ENCODE measurements at regions not wholly inside any gene's neighbourhood (a gene's known extent, or its start where the extent isn't known, plus 50 kb on each side); places are given as distances from the start of the nearest gene placed in this dataset.
"Not testable (repeated sequence)": the region's sequence is repeated elsewhere in the genome, so short reads cannot be mapped to it uniquely, and the experiment has no call there.

- peaks cover 21% of the 10 kb centered on the region for H3K9me3 Mint-ChIP-seq
- no peak overlapping the region for H3K27ac Mint-ChIP-seq
- intact Hi-C loops (cut with micrococcal nuclease), result no loop called here
- H3K4me1 Mint-ChIP-seq (ENCODE audit: low read depth), result no peaks in the 10 kb centered on the region
- H3K27me3 Mint-ChIP-seq, result no peaks in the 10 kb centered on the region
- no peaks in the 10 kb centered on the region for H3K36me3 Mint-ChIP-seq (ENCODE audit: low read depth)
- no peak overlapping the region for H3K4me3 Mint-ChIP-seq
Observed at GRCh38 chr12:60191271-60191670, 595.4 kb downstream of the SLC16A7 start.

GRCh38 chr12:60191676-60192359, 596.0 kb downstream of the SLC16A7 start:
- H3K4me3 Mint-ChIP-seq, result no peak overlapping the region
- H3K27ac Mint-ChIP-seq, result no peak overlapping the region
- H3K36me3 Mint-ChIP-seq (ENCODE audit: low read depth), result no peaks in the 10 kb centered on the region
- H3K27me3 Mint-ChIP-seq, result no peaks in the 10 kb centered on the region
- intact Hi-C loops (cut with micrococcal nuclease), result no loop called here
- H3K4me1 Mint-ChIP-seq (ENCODE audit: low read depth), result no peaks in the 10 kb centered on the region
- H3K9me3 Mint-ChIP-seq, result peaks cover 21% of the 10 kb centered on the region

GRCh38 chr12:60194678-60195077, 598.8 kb downstream of the SLC16A7 start:
- no peak overlapping the region for H3K4me3 Mint-ChIP-seq
- intact Hi-C loops (cut with micrococcal nuclease), result no loop called here
- no peaks in the 10 kb centered on the region for H3K4me1 Mint-ChIP-seq (ENCODE audit: low read depth)

GRCh38 chr12:60195483-60195882, 599.7 kb downstream of the SLC16A7 start:
- no peaks in the 10 kb centered on the region for H3K4me1 Mint-ChIP-seq (ENCODE audit: low read depth)

More at GRCh38 chr12:60194678-60195077, 598.8 kb downstream of the SLC16A7 start:
- Mint-ChIP-seq H3K9me3 (peaks cover 18% of the 10 kb centered on the region), H3K27me3 (no peaks in the 10 kb centered on the region), H3K27ac (no peak overlapping the region), H3K36me3 (ENCODE audit: low read depth) (no peaks in the 10 kb centered on the region)

GRCh38 chr12:60196366-60196765, 600.5 kb downstream of the SLC16A7 start:
- Mint-ChIP-seq H3K4me3 (no peak overlapping the region), H3K9me3 (peaks cover 2% of the 10 kb centered on the region), H3K27ac (no peak overlapping the region), H3K36me3 (ENCODE audit: low read depth) (no peaks in the 10 kb centered on the region), H3K4me1 (ENCODE audit: low read depth) (no peaks in the 10 kb centered on the region), H3K27me3 (no peaks in the 10 kb centered on the region)
- intact Hi-C loops (cut with micrococcal nuclease), result no loop called here

More at GRCh38 chr12:60195483-60195882, 599.7 kb downstream of the SLC16A7 start:
- Mint-ChIP-seq H3K36me3 (ENCODE audit: low read depth) (no peaks in the 10 kb centered on the region), H3K9me3 (peaks cover 10% of the 10 kb centered on the region), H3K27me3 (no peaks in the 10 kb centered on the region), H3K27ac (no peak overlapping the region), H3K4me3 (no peak overlapping the region)
- intact Hi-C loops (cut with micrococcal nuclease), result no loop called here

GRCh38 chr12:60197589-60197988, 601.8 kb downstream of the SLC16A7 start:
- Mint-ChIP-seq H3K9me3 (peaks cover 3% of the 10 kb centered on the region), H3K36me3 (ENCODE audit: low read depth) (no peaks in the 10 kb centered on the region), H3K27ac (no peak overlapping the region), H3K4me1 (ENCODE audit: low read depth) (no peaks in the 10 kb centered on the region), H3K27me3 (no peaks in the 10 kb centered on the region), H3K4me3 (no peak overlapping the region)
- intact Hi-C loops (cut with micrococcal nuclease), result no loop called here

GRCh38 chr12:60201891-60202290, 606.1 kb downstream of the SLC16A7 start:
- intact Hi-C loops (cut with micrococcal nuclease), result no loop called here
- Mint-ChIP-seq H3K4me1 (ENCODE audit: low read depth) (no peaks in the 10 kb centered on the region), H3K27me3 (no peaks in the 10 kb centered on the region), H3K4me3 (no peak overlapping the region), H3K9me3 (peaks cover 7% of the 10 kb centered on the region), H3K36me3 (ENCODE audit: low read depth) (no peaks in the 10 kb centered on the region), H3K27ac (no peak overlapping the region)

- H3K9me3 Mint-ChIP-seq, result peaks cover 7% of the 10 kb centered on the region
- no peaks in the 10 kb centered on the region for H3K36me3 Mint-ChIP-seq (ENCODE audit: low read depth)
- no peaks in the 10 kb centered on the region for H3K4me1 Mint-ChIP-seq (ENCODE audit: low read depth)
- no peak overlapping the region for H3K4me3 Mint-ChIP-seq
- no peaks in the 10 kb centered on the region for H3K27me3 Mint-ChIP-seq
- no peak overlapping the region for H3K27ac Mint-ChIP-seq
- intact Hi-C loops (cut with micrococcal nuclease), result no loop called here
Observed at GRCh38 chr12:60205500-60205899, 609.7 kb downstream of the SLC16A7 start.

- no peaks in the 10 kb centered on the region for H3K27me3 Mint-ChIP-seq
- no peaks in the 10 kb centered on the region for H3K36me3 Mint-ChIP-seq (ENCODE audit: low read depth)
- H3K9me3 Mint-ChIP-seq, result peaks cover 34% of the 10 kb centered on the region
- intact Hi-C loops (cut with micrococcal nuclease), result no loop called here
- H3K4me1 Mint-ChIP-seq (ENCODE audit: low read depth), result no peaks in the 10 kb centered on the region
- H3K4me3 Mint-ChIP-seq, result no peak overlapping the region
- no peak overlapping the region for H3K27ac Mint-ChIP-seq
Observed at GRCh38 chr12:60209521-60209920, 613.7 kb downstream of the SLC16A7 start.

- intact Hi-C loops (cut with micrococcal nuclease), result no loop called here
- Mint-ChIP-seq H3K27me3 (no peaks in the 10 kb centered on the region), H3K9me3 (peaks cover 38% of the 10 kb centered on the region), H3K4me3 (no peak overlapping the region), H3K27ac (no peak overlapping the region), H3K4me1 (ENCODE audit: low read depth) (no peaks in the 10 kb centered on the region), H3K36me3 (ENCODE audit: low read depth) (no peaks in the 10 kb centered on the region)
Observed at GRCh38 chr12:60209933-60210332, 614.1 kb downstream of the SLC16A7 start.

- H3K36me3 Mint-ChIP-seq (ENCODE audit: low read depth), result no peaks in the 10 kb centered on the region
- H3K9me3 Mint-ChIP-seq, result peaks cover 47% of the 10 kb centered on the region
- no peak overlapping the region for H3K4me3 Mint-ChIP-seq
- H3K4me1 Mint-ChIP-seq (ENCODE audit: low read depth), result no peaks in the 10 kb centered on the region
- intact Hi-C loops (cut with micrococcal nuclease), result no loop called here
- H3K27ac Mint-ChIP-seq, result no peak overlapping the region
- no peaks in the 10 kb centered on the region for H3K27me3 Mint-ChIP-seq
Observed at GRCh38 chr12:60210756-60211155, 614.9 kb downstream of the SLC16A7 start.

- Mint-ChIP-seq H3K27ac (no peak overlapping the region), H3K4me3 (no peak overlapping the region), H3K4me1 (ENCODE audit: low read depth) (no peaks in the 10 kb centered on the region), H3K27me3 (no peaks in the 10 kb centered on the region), H3K36me3 (ENCODE audit: low read depth) (no peaks in the 10 kb centered on the region), H3K9me3 (peaks cover 47% of the 10 kb centered on the region)
- intact Hi-C loops (cut with micrococcal nuclease), result no loop called here
Observed at GRCh38 chr12:60211244-60211643, 615.4 kb downstream of the SLC16A7 start.

GRCh38 chr12:60212159-60213000, 616.6 kb downstream of the SLC16A7 start:
- H3K36me3 Mint-ChIP-seq (ENCODE audit: low read depth), result no peaks in the 10 kb centered on the region
- H3K27me3 Mint-ChIP-seq, result no peaks in the 10 kb centered on the region
- H3K4me3 Mint-ChIP-seq, result no peak overlapping the region
- H3K9me3 Mint-ChIP-seq, result peaks cover 47% of the 10 kb centered on the region
- no peak overlapping the region for H3K27ac Mint-ChIP-seq
- intact Hi-C loops (cut with micrococcal nuclease), result no loop called here
- H3K4me1 Mint-ChIP-seq (ENCODE audit: low read depth), result no peaks in the 10 kb centered on the region

GRCh38 chr12:60213272-60213671, 617.4 kb downstream of the SLC16A7 start:
- H3K36me3 Mint-ChIP-seq (ENCODE audit: low read depth); H3K27me3 Mint-ChIP-seq; H3K4me1 Mint-ChIP-seq (ENCODE audit: low read depth); H3K4me3 Mint-ChIP-seq; H3K27ac Mint-ChIP-seq; intact Hi-C loops (cut with micrococcal nuclease): not testable (repeated sequence)
- H3K9me3 Mint-ChIP-seq, result peaks cover 47% of the 10 kb centered on the region
